MCF 10A (cell line): ENCODE measurements at regions not wholly inside any gene's neighbourhood (a gene's known extent, or its start where the extent isn't known, plus 50 kb on each side); places are given as distances from the start of the nearest gene placed in this dataset.

Experiments used
- BruUV-seq: library from RNA; stranded (reverse); fragments of 400-500 nt; replicated peaks from 2 replicates; lab custom pipeline; 2021; lab: Mats Ljungman, UMichigan
- CTCF ChIA-PET: fragments of 300-600 bp; sonication (Branson Sonifier 250); formaldehyde crosslinking; extraction: SDS; loops from one replicate; lab custom pipeline; 2021; ENCODE audit warnings: antibody characterized with exemption, inconsistent platforms; lab: Yijun Ruan, JAX
- POLR2A ChIA-PET: fragments of 300-600, 350-650 bp; sonication (Branson Sonifier 250); formaldehyde crosslinking; extraction: SDS; loops from one replicate; lab custom pipeline; 2020; ENCODE audit warnings: antibody characterized with exemption, inconsistent platforms; lab: Yijun Ruan, JAX
- DNase-seq: peaks from one replicate; pipeline ENCODE4 v3.0.0-alpha.2; 2018; ENCODE audit not compliant: unreplicated experiment
- H3K27ac Mint-ChIP-seq: one replicate; pipeline ENCODE4 v1.8.0; 2022; ENCODE audit warnings: mild to moderate bottlenecking, low read depth, mixed read lengths; ENCODE audit not compliant: unreplicated experiment
- H3K27me3 Mint-ChIP-seq: one replicate; pipeline ENCODE4 v1.8.0; 2022; ENCODE audit warnings: mixed read lengths; ENCODE audit not compliant: insufficient read depth, unreplicated experiment
- H3K36me3 Mint-ChIP-seq: one replicate; pipeline ENCODE4 v1.8.0; 2022; ENCODE audit warnings: mild to moderate bottlenecking, moderate library complexity, mixed read lengths; ENCODE audit not compliant: insufficient read depth, unreplicated experiment
- H3K4me1 Mint-ChIP-seq: one replicate; pipeline ENCODE4 v1.8.0; 2022; ENCODE audit warnings: mixed read lengths; ENCODE audit not compliant: insufficient read depth, unreplicated experiment
- H3K4me3 Mint-ChIP-seq: one replicate; pipeline ENCODE4 v1.8.0; 2022; ENCODE audit warnings: mild to moderate bottlenecking, moderate library complexity, mixed read lengths; ENCODE audit not compliant: unreplicated experiment
- H3K9me3 Mint-ChIP-seq: one replicate; pipeline ENCODE4 v1.8.0; 2022; ENCODE audit warnings: mixed read lengths; ENCODE audit not compliant: unreplicated experiment
- CTCF ChIP-seq: fragments of 200-600 bp; IDR thresholded peaks from one replicate; pipeline ENCODE4 v1.8.0; 2022; ENCODE audit warnings: antibody characterized with exemption, mild to moderate bottlenecking; ENCODE audit not compliant: unreplicated experiment
- intact Hi-C: fragments of 100-400 bp; cut with micrococcal nuclease; formaldehyde crosslinking; loops from 2 replicates; pipeline ENCODE4 v1.14.1; 2022

- CTCF ChIA-PET = interaction anchor here (0.6 to 1.4 kb wide), 2 partner anchors 55 to 78 kb away, joined by 3 to 7 read pairs; no protein-coding TSS in a partner anchor
- no peak for DNase-seq
- intact Hi-C loops = no loop called here
- Mint-ChIP-seq H3K36me3 (peaks cover 4% of the 10 kb centered on the region), H3K27me3 (no peaks in the 10 kb centered on the region), H3K4me1 (peaks cover 5% of the 10 kb centered on the region), H3K4me3 (no peak overlapping the region), H3K9me3 (no peaks in the 10 kb centered on the region), H3K27ac (no peak overlapping the region)
- BruUV-seq = no TSS peak
- TF ChIP-seq CTCF = no peak
- POLR2A ChIA-PET = interaction anchor here (0.5 to 1.0 kb wide), 2 partner anchors 10 to 306 kb away, joined by 3 read pairs; no protein-coding TSS in a partner anchor
Measured at GRCh38 chr1:208597571-208597970, 353.4 kb upstream of the PLXNA2 start.

GRCh38 chr1:208598021-208598420 is 353.8 kb upstream of the PLXNA2 start:
- Mint-ChIP-seq H3K27me3 (no peaks in the 10 kb centered on the region), H3K9me3 (no peaks in the 10 kb centered on the region), H3K27ac (no peak overlapping the region), H3K4me3 (no peak overlapping the region), H3K36me3 (peaks cover 4% of the 10 kb centered on the region), H3K4me1 (peaks cover 5% of the 10 kb centered on the region)
- DNase-seq = no peak
- ChIA-PET CTCF (interaction anchor here (0.6 to 1.4 kb wide), 2 partner anchors 55 to 77 kb away, joined by 3 to 7 read pairs; no protein-coding TSS in a partner anchor), POLR2A (interaction anchor here (0.5 kb wide), 1 partner anchor 307 kb away, joined by 3 read pairs; no protein-coding TSS in a partner anchor)
- intact Hi-C loops = no loop called here
- BruUV-seq = no TSS peak
- no peak for TF ChIP-seq CTCF

- ChIA-PET POLR2A (no interaction called here), CTCF (interaction anchor here (0.7 to 1.0 kb wide), 3 partner anchors 11 to 614 kb away, joined by 3 read pairs; no protein-coding TSS in a partner anchor)
- no peaks in the 10 kb centered on the region for H3K9me3 Mint-ChIP-seq
- no peak overlapping the region for H3K4me3 Mint-ChIP-seq
- peaks cover 4% of the 10 kb centered on the region for H3K36me3 Mint-ChIP-seq
- no peaks in the 10 kb centered on the region for H3K27me3 Mint-ChIP-seq
- no TSS peak for BruUV-seq
- DNase-seq = no peak
- TF ChIP-seq CTCF = no peak
- H3K4me1 Mint-ChIP-seq = peaks cover 9% of the 10 kb centered on the region
- H3K27ac Mint-ChIP-seq = no peak overlapping the region
- intact Hi-C loops = no loop called here
Measured at GRCh38 chr1:208599063-208599462, 354.9 kb upstream of the PLXNA2 start.

- Mint-ChIP-seq H3K27ac (no peak overlapping the region), H3K9me3 (no peaks in the 10 kb centered on the region), H3K36me3 (no peaks in the 10 kb centered on the region), H3K4me1 (peaks cover 23% of the 10 kb centered on the region), H3K4me3 (no peak overlapping the region), H3K27me3 (no peaks in the 10 kb centered on the region)
- BruUV-seq = no TSS peak
- ChIA-PET POLR2A (interaction anchor here (0.6 kb wide), 1 partner anchor 15 kb away, joined by 3 read pairs; no protein-coding TSS in a partner anchor), CTCF (interaction anchor here (0.7 kb wide), 2 partner anchors 200 to 603 kb away, joined by 3 to 4 read pairs; no protein-coding TSS in a partner anchor)
- TF ChIP-seq CTCF = no peak
- intact Hi-C loops = no loop called here
- peak; percentile 18 for DNase-seq
Measured at GRCh38 chr1:208600456-208601190, 356.4 kb upstream of the PLXNA2 start.
